ENCODE measurements at regions not wholly inside any gene's neighbourhood (a gene's known extent, or its start where the extent isn't known, plus 50 kb on each side); places are given as distances from the start of the nearest gene placed in this dataset.

GRCh38 chr12:115043079-115043478, 359.1 kb upstream of the TBX3 start:
- no peak for DNase-seq

GRCh38 chr12:115042341-115042740, 358.4 kb upstream of the TBX3 start:
- no peak for DNase-seq

- no peak for DNase-seq
Observed at GRCh38 chr12:115037830-115038229, 353.9 kb upstream of the TBX3 start.

GRCh38 chr12:115035535-115036107, 351.6 kb upstream of the TBX3 start:
- DNase-seq: no peak

- no peak for DNase-seq
Observed at GRCh38 chr12:115032521-115032920, 348.5 kb upstream of the TBX3 start.

- DNase-seq: no peak
Observed at GRCh38 chr12:115030017-115030416, 346.0 kb upstream of the TBX3 start.

- no peak for DNase-seq
Observed at GRCh38 chr12:115024531-115024930, 340.6 kb upstream of the TBX3 start.

- DNase-seq: no peak
Observed at GRCh38 chr12:115023279-115024265, 339.6 kb upstream of the TBX3 start.

GRCh38 chr12:115020091-115020490, 336.1 kb upstream of the TBX3 start:
- DNase-seq: no peak

- DNase-seq: no peak
Observed at GRCh38 chr12:115017346-115017745, 333.4 kb upstream of the TBX3 start.

- no peak for DNase-seq
Observed at GRCh38 chr12:115013236-115013981, 329.4 kb upstream of the TBX3 start.

GRCh38 chr12:115012861-115013235, 328.9 kb upstream of the TBX3 start:
- DNase-seq: no peak

- no peak for DNase-seq
Observed at GRCh38 chr12:115011703-115012102, 327.7 kb upstream of the TBX3 start.

- no peak for DNase-seq
Observed at GRCh38 chr12:115010324-115010995, 326.5 kb upstream of the TBX3 start.

GRCh38 chr12:115008929-115009328, 325.0 kb upstream of the TBX3 start:
- DNase-seq: no peak

- DNase-seq: no peak
Observed at GRCh38 chr12:115004470-115005146, 320.6 kb upstream of the TBX3 start.

- no peak for DNase-seq
Observed at GRCh38 chr12:115002434-115002833, 318.5 kb upstream of the TBX3 start.

- no peak for DNase-seq
Observed at GRCh38 chr12:115001571-115002180, 317.7 kb upstream of the TBX3 start.

- DNase-seq: no peak
Observed at GRCh38 chr12:115000038-115000437, 316.1 kb upstream of the TBX3 start.

GRCh38 chr12:114998750-114999128, 314.8 kb upstream of the TBX3 start:
- no peak for DNase-seq

GRCh38 chr12:114998118-114998749, 314.3 kb upstream of the TBX3 start:
- no peak for DNase-seq

GRCh38 chr12:114996382-114996781, 312.4 kb upstream of the TBX3 start:
- DNase-seq: no peak

Data from KG1 (cell line).